ENCODE measurements at regions not wholly inside any gene's neighbourhood (a gene's known extent, or its start where the extent isn't known, plus 50 kb on each side); places are given as distances from the start of the nearest gene placed in this dataset.
A peak's percentile ranks its signal among the peaks of the same experiment; 100 is the strongest.
"Not testable (repeated sequence)": the region's sequence is repeated elsewhere in the genome, so short reads cannot be mapped to it uniquely, and the experiment has no call there.

GRCh38 chr1:229119876-229120275, 151.0 kb upstream of the RAB4A start:
- no peak for DNase-seq

GRCh38 chr1:229121845-229122436, 149.0 kb upstream of the RAB4A start:
- no peak for DNase-seq

GRCh38 chr1:229122606-229123005, 148.3 kb upstream of the RAB4A start:
- no peak for DNase-seq

- DNase-seq = no peak
Measured at GRCh38 chr1:229124116-229124515, 146.8 kb upstream of the RAB4A start.

GRCh38 chr1:229124520-229125124, 146.3 kb upstream of the RAB4A start:
- DNase-seq = no peak

- peak; percentile 66 for DNase-seq
Measured at GRCh38 chr1:229127301-229127700, 143.6 kb upstream of the RAB4A start.

GRCh38 chr1:229128066-229128608, 142.8 kb upstream of the RAB4A start:
- no peak for DNase-seq

- peak; percentile 18 for DNase-seq
Measured at GRCh38 chr1:229129301-229130027, 141.4 kb upstream of the RAB4A start.

GRCh38 chr1:229130028-229130668, 140.8 kb upstream of the RAB4A start:
- peak; percentile 16 for DNase-seq

GRCh38 chr1:229131243-229132105, 139.4 kb upstream of the RAB4A start:
- no peak for DNase-seq

- no peak for DNase-seq
Measured at GRCh38 chr1:229132106-229132443, 138.8 kb upstream of the RAB4A start.

- no peak for DNase-seq
Measured at GRCh38 chr1:229132706-229133105, 138.2 kb upstream of the RAB4A start.

- DNase-seq = no peak
Measured at GRCh38 chr1:229133151-229133550, 137.8 kb upstream of the RAB4A start.

GRCh38 chr1:229133811-229134210, 137.1 kb upstream of the RAB4A start:
- no peak for DNase-seq

GRCh38 chr1:229134381-229135217, 136.3 kb upstream of the RAB4A start:
- DNase-seq = not testable (repeated sequence)

GRCh38 chr1:229135773-229136172, 135.1 kb upstream of the RAB4A start:
- DNase-seq = no peak

- no peak for DNase-seq
Measured at GRCh38 chr1:229136822-229137221, 134.1 kb upstream of the RAB4A start.

- no peak for DNase-seq
Measured at GRCh38 chr1:229137271-229137670, 133.6 kb upstream of the RAB4A start.

- no peak for DNase-seq
Measured at GRCh38 chr1:229138058-229138457, 132.9 kb upstream of the RAB4A start.

GRCh38 chr1:229139331-229140118, 131.4 kb upstream of the RAB4A start:
- peak; percentile 45 for DNase-seq

- no peak for DNase-seq
Measured at GRCh38 chr1:229140119-229140396, 130.9 kb upstream of the RAB4A start.
